AG10803 (cell line): ENCODE measurements at regions not wholly inside any gene's neighbourhood (a gene's known extent, or its start where the extent isn't known, plus 50 kb on each side); places are given as distances from the start of the nearest gene placed in this dataset.
A peak's percentile ranks its signal among the peaks of the same experiment; 100 is the strongest.

ENCODE experiments used
- DNase-seq: peaks from one replicate; pipeline ENCODE4 v3.0.0; 2010; ENCODE audit warnings: low read depth
- H3K4me3 ChIP-seq: 2 replicates; pipeline ENCODE4 v1.5.1; 2011; ENCODE audit warnings: mild to moderate bottlenecking, low read length, control low read depth
- CTCF ChIP-seq: conservative IDR thresholded peaks from 2 replicates; pipeline ENCODE4 v1.5.1; 2011; ENCODE audit warnings: mild to moderate bottlenecking, low read length, control low read depth, inconsistent platforms

GRCh38 chr11:26229981-26230380 is 101.9 kb upstream of the ANO3 start:
- H3K4me3 ChIP-seq = no peak overlapping the region
- DNase-seq = peak; percentile 22
- no peak for TF ChIP-seq CTCF

GRCh38 chr11:26231252-26231661 is 100.7 kb upstream of the ANO3 start:
- H3K4me3 ChIP-seq = no peak overlapping the region
- DNase-seq = peak; percentile 67
- TF ChIP-seq CTCF = no peak

GRCh38 chr11:26234451-26234850 is 97.5 kb upstream of the ANO3 start:
- no peak for TF ChIP-seq CTCF
- H3K4me3 ChIP-seq = no peak overlapping the region
- no peak for DNase-seq

GRCh38 chr11:26243426-26243825 is 88.5 kb upstream of the ANO3 start:
- TF ChIP-seq CTCF = no peak
- DNase-seq = no peak
- H3K4me3 ChIP-seq = no peak overlapping the region

GRCh38 chr11:26244207-26244606 is 87.7 kb upstream of the ANO3 start:
- no peak overlapping the region for H3K4me3 ChIP-seq
- DNase-seq = peak; percentile 77
- TF ChIP-seq CTCF = no peak

GRCh38 chr11:26245046-26245445 is 86.9 kb upstream of the ANO3 start:
- no peak for TF ChIP-seq CTCF
- DNase-seq = peak; percentile 42
- no peak overlapping the region for H3K4me3 ChIP-seq

- no peak for TF ChIP-seq CTCF
- H3K4me3 ChIP-seq = no peak overlapping the region
- peak; percentile 81 for DNase-seq
Measured at GRCh38 chr11:26247340-26247739, 84.6 kb upstream of the ANO3 start.
